HG02759 (cell line): ENCODE measurements at regions not wholly inside any gene's neighbourhood (a gene's known extent, or its start where the extent isn't known, plus 50 kb on each side); places are given as distances from the start of the nearest gene placed in this dataset.

Experiments
- ATAC-seq: cut with Tn5 transposase; IDR thresholded peaks from one replicate; pipeline ENCODE4 v1.9.1; 2021; ENCODE audit warnings: mild to moderate bottlenecking, moderate library complexity; ENCODE audit not compliant: unreplicated experiment

- ATAC-seq, result no peak
Observed at GRCh38 chr5:123868881-123869280, 356.9 kb downstream of the CSNK1G3 start.

GRCh38 chr5:123868267-123868666 lies 356.3 kb downstream of the CSNK1G3 start:
- ATAC-seq, result no peak

GRCh38 chr5:123865641-123866040 lies 353.7 kb downstream of the CSNK1G3 start:
- no peak for ATAC-seq

GRCh38 chr5:123864578-123864977 lies 352.6 kb downstream of the CSNK1G3 start:
- no peak for ATAC-seq

GRCh38 chr5:123858938-123859337 lies 347.0 kb downstream of the CSNK1G3 start:
- no peak for ATAC-seq

- no peak for ATAC-seq
Observed at GRCh38 chr5:123856766-123857165, 344.8 kb downstream of the CSNK1G3 start.

GRCh38 chr5:123855609-123856008 lies 343.6 kb downstream of the CSNK1G3 start:
- no peak for ATAC-seq

- peak; percentile 37 for ATAC-seq
Observed at GRCh38 chr5:123845356-123846100, 333.6 kb downstream of the CSNK1G3 start.

- peak; percentile 47 for ATAC-seq
Observed at GRCh38 chr5:123844873-123845272, 332.9 kb downstream of the CSNK1G3 start.

GRCh38 chr5:123835421-123835820 lies 323.4 kb downstream of the CSNK1G3 start:
- no peak for ATAC-seq

GRCh38 chr5:123830575-123830974 lies 318.6 kb downstream of the CSNK1G3 start:
- no peak for ATAC-seq

GRCh38 chr5:123827811-123828210 lies 315.8 kb downstream of the CSNK1G3 start:
- no peak for ATAC-seq

GRCh38 chr5:123819833-123820232 lies 307.9 kb downstream of the CSNK1G3 start:
- no peak for ATAC-seq

GRCh38 chr5:123819386-123819785 lies 307.4 kb downstream of the CSNK1G3 start:
- no peak for ATAC-seq

- no peak for ATAC-seq
Observed at GRCh38 chr5:123817267-123817666, 305.3 kb downstream of the CSNK1G3 start.

GRCh38 chr5:123814801-123815470 lies 303.0 kb downstream of the CSNK1G3 start:
- ATAC-seq, result no peak

GRCh38 chr5:123813937-123814624 lies 302.1 kb downstream of the CSNK1G3 start:
- ATAC-seq, result peak; percentile 65

- ATAC-seq, result no peak
Observed at GRCh38 chr5:123813264-123813663, 301.3 kb downstream of the CSNK1G3 start.

- no peak for ATAC-seq
Observed at GRCh38 chr5:123811831-123812230, 299.9 kb downstream of the CSNK1G3 start.

GRCh38 chr5:123810746-123811340 lies 298.9 kb downstream of the CSNK1G3 start:
- no peak for ATAC-seq

- no peak for ATAC-seq
Observed at GRCh38 chr5:123810253-123810652, 298.3 kb downstream of the CSNK1G3 start.
